Retina (tissue), 1 donor: ENCODE measurements at regions not wholly inside any gene's neighbourhood (a gene's known extent, or its start where the extent isn't known, plus 50 kb on each side); places are given as distances from the start of the nearest gene placed in this dataset.
"Not testable (repeated sequence)": the region's sequence is repeated elsewhere in the genome, so short reads cannot be mapped to it uniquely, and the experiment has no call there.

ENCODE experiments used
- DNase-seq: peaks from one replicate; pipeline ENCODE4 v3.0.0-alpha.2; 2016

GRCh38 chr18:73163236-73163635, 295.4 kb upstream of the NETO1 start:
- DNase-seq: no peak

GRCh38 chr18:73156117-73156516, 288.3 kb upstream of the NETO1 start:
- no peak for DNase-seq

GRCh38 chr18:73153271-73153670, 285.5 kb upstream of the NETO1 start:
- DNase-seq: no peak

- no peak for DNase-seq
Measured at GRCh38 chr18:73151086-73151485, 283.3 kb upstream of the NETO1 start.

- no peak for DNase-seq
Measured at GRCh38 chr18:73150199-73150598, 282.4 kb upstream of the NETO1 start.

- DNase-seq: no peak
Measured at GRCh38 chr18:73147590-73147989, 279.8 kb upstream of the NETO1 start.

- DNase-seq: no peak
Measured at GRCh38 chr18:73144030-73144429, 276.2 kb upstream of the NETO1 start.

GRCh38 chr18:73136134-73136533, 268.3 kb upstream of the NETO1 start:
- no peak for DNase-seq

GRCh38 chr18:73124175-73124574, 256.4 kb upstream of the NETO1 start:
- no peak for DNase-seq

- no peak for DNase-seq
Measured at GRCh38 chr18:73121207-73121606, 253.4 kb upstream of the NETO1 start.

- DNase-seq: no peak
Measured at GRCh38 chr18:73120626-73121025, 252.8 kb upstream of the NETO1 start.

GRCh38 chr18:73119574-73119973, 251.8 kb upstream of the NETO1 start:
- DNase-seq: no peak

- no peak for DNase-seq
Measured at GRCh38 chr18:73118121-73118816, 250.5 kb upstream of the NETO1 start.

GRCh38 chr18:73110307-73110706, 242.5 kb upstream of the NETO1 start:
- DNase-seq: no peak

GRCh38 chr18:73101977-73102376, 234.2 kb upstream of the NETO1 start:
- DNase-seq: no peak

- DNase-seq: not testable (repeated sequence)
Measured at GRCh38 chr18:73101491-73101890, 233.7 kb upstream of the NETO1 start.

- no peak for DNase-seq
Measured at GRCh38 chr18:73099759-73100158, 232.0 kb upstream of the NETO1 start.

GRCh38 chr18:73093687-73094250, 226.0 kb upstream of the NETO1 start:
- DNase-seq: no peak

GRCh38 chr18:73088445-73088844, 220.7 kb upstream of the NETO1 start:
- no peak for DNase-seq

GRCh38 chr18:73087282-73087977, 219.6 kb upstream of the NETO1 start:
- DNase-seq: no peak

- no peak for DNase-seq
Measured at GRCh38 chr18:73079920-73080319, 212.1 kb upstream of the NETO1 start.

GRCh38 chr18:73060666-73061288, 193.0 kb upstream of the NETO1 start:
- no peak for DNase-seq

GRCh38 chr18:73059280-73059679, 191.5 kb upstream of the NETO1 start:
- DNase-seq: no peak

- no peak for DNase-seq
Measured at GRCh38 chr18:73047688-73048087, 179.9 kb upstream of the NETO1 start.
